HG03342 (cell line): ENCODE measurements at regions not wholly inside any gene's neighbourhood (a gene's known extent, or its start where the extent isn't known, plus 50 kb on each side); places are given as distances from the start of the nearest gene placed in this dataset.
"Not testable (repeated sequence)": the region's sequence is repeated elsewhere in the genome, so short reads cannot be mapped to it uniquely, and the experiment has no call there.

Experiments used
- ATAC-seq: cut with Tn5 transposase; IDR thresholded peaks from one replicate; pipeline ENCODE4 v1.9.1; 2021; ENCODE audit warnings: mild to moderate bottlenecking, moderate library complexity; ENCODE audit not compliant: unreplicated experiment

DNA sequence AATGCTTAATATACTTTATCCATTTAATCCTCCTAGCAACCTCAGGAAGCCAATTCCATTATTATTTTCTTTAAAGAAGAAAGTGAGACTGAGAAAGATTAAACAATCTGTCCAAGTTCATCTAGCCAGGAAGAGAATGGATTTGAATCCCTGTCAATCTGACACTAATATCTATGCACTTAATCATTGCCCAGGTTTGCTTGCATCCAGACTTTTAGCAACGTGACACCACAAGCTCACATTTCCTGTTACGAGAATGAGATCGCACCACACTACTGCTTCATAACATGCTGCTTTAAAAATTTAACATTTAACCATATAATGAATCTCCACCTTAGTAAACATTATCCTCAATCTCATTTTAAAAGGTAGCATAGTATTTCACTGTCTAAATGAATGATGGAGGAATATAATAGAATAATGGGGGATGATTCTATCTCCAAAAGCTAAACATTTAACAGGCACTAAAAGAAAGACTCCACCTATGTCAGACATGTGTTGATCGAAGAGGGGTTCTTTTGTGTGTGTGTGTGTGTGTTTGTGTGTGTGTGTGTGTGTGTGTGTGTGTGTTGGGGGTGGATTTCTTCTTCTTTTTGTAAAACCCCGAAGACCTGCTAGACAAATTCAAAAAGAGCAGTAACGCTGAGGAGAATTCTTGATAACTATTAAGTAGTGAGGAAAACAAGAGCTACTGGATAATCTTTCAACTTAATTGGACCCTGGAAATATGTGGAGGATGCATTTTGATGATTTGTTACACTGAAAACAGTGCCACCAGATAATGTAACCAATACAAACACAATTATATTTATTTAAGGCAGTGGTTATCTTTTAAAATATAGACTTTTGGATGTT lies 138.7 kb upstream of the NR3C1 start:
- no peak for ATAC-seq

DNA sequence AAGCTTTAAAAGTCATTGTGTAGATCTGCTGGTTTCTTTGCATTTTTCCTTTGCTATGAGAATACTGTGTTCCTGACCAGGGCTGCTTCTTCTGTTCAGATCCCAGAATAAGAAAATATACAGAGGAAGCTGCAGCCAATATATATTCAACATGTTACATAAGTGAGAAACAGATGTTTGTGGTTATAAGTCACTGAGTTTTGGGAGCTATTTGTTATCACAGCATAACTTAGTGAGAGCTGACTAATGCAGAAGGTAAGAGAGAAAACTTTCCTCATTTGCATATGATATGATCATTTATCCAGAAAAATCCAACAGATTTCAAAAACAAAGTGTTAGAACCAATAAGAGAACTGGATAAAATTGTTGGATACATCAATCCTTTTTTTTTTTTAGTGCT lies 136.3 kb upstream of the NR3C1 start:
- no peak for ATAC-seq

DNA sequence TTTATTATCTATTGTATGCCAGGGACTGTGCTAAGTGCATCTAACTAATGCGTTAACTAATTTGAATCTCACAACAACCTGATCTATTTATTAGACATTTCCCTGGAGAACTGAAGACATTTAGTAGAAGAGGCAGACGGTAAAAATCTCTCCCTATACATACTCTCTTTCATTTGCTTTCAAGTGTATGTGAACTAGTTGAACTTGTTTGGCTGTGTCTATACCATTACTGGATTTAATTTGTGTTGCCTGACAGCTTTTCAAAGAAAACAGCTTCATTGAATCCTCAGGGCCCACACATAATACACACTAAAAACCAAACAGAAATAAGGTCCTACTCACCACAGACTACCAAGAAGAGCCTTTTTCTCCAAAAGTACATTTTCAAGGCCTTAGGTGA lies 133.6 kb upstream of the NR3C1 start:
- ATAC-seq = no peak

DNA sequence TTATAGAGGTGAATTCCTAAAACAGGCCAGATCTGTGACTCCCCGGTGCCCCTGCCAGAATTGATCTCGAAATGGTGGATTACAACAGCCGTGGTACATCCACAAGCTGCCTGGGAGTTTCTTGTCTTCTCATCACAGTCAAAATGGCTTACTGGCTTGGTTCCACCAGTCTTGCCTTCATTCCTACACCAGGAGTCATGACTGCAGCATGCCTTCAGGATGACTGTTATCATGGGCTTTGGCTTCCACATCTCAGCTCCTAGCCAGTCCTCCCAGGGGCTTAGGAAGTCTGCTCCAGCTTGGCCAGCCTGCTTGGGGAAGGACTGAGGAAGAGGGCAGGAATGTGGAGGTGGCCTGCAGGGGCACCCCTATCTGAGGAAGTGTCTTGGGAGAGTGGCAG lies 132.9 kb upstream of the NR3C1 start:
- ATAC-seq = no peak

DNA sequence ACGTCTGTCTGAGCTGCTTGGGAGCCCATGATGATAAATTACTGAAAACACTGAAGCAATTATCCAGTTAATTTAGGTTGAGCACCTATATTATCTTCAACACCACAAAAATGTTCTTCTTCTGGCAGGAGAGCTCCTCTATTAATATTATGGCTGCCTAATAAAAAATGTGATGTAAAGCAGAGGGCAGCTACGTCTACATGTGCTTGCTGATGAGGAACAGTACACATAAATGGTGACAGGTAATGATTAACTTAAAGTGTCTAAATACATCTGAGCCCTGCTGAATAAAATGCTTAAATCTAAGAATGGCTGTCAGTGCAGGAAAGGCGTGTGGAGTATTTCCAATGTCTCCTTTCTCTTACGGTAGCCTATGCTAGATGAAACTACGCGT lies 131.3 kb upstream of the NR3C1 start:
- no peak for ATAC-seq

DNA sequence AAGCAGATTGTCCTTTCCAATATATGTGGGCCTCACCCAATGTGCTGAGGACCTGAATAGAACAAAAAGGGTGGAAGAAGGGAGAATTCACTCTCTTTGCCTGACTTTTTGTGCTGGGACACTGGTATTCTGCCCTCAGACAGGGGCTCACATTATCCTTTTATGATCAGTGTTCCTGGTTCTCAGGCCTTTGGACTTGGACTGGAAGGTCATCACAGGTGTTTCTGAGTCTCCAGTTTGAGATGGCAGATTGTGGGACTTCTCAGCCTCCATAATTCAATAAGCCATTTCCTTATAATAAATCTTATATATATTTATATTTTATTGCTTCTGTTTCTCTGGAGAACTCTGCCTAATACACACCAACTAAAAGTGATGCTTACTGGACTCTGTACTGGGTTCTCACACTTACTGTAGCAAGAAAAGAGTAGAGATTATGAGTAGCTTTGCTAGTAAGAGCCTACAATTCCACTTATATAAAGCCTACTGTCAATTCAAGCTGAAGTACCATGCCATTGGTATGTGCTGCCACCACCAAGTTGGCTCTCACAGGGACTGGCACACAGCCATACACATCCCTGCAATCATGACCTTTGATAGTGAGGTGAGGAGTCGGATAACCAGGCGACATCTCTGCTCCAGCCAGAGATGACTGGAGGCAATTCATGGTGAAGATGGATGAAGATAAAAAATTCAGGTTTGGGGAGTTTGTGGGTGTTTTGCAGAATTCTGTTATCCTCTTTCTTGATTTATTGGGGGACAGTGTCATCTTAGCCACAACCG lies 130.7 kb upstream of the NR3C1 start:
- no peak for ATAC-seq

DNA sequence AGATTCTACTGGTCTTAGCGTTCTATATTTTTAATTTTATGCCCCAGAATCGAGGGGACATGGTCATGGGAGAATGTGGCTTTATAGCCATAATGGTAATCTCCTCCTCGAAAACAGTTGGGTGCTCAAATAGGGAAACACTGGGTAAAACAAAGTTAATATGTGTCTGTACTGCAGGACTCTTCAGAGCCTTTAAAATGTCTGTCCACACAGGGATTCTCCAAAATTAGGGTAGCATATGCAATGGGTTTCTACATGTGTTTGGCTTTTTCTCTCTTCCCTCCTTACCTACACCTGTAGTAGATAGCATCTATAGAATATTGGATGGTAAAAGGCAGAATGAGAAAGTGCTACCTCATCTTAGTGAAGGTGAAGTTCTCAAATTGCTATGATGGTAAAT lies 130.0 kb upstream of the NR3C1 start:
- ATAC-seq = no peak

DNA sequence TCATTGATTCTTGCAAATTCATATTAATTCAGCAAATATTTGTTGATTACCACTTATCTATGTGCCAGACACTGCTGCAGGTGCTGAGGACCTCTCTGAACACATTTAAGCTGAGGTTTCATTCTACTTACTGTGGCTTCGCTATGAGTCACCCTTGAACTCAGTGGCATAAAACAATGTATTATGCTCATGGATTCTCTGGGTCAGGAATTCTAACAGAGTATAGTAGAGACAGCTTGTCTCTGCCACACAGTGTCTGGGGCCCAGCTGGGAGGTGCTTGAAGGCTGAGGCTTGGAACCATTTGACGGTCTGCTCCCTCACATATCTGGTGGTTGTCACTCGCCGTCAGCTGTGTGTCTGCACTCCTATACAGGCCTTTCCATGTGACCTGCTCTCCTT lies 124.3 kb upstream of the NR3C1 start:
- ATAC-seq = no peak

DNA sequence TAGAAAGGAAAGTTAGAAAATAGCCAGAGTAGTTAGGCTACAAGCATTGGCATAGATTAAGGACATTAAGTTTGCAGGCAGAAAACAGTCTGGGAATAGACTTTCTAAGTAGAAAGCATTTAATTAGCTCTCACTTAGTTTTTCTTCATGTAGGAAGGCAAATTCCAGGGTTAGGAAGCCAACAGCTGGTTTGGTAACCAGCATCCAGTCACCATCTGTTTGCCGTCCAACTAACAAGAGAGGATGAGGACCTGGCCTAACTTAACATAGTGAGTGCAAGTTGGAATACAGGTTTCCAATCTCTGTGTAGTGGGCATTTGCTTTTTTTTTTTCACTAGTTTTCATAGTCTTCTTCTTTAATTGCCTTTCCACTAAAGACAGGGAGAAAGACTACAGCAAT lies 121.7 kb upstream of the NR3C1 start:
- no peak for ATAC-seq

DNA sequence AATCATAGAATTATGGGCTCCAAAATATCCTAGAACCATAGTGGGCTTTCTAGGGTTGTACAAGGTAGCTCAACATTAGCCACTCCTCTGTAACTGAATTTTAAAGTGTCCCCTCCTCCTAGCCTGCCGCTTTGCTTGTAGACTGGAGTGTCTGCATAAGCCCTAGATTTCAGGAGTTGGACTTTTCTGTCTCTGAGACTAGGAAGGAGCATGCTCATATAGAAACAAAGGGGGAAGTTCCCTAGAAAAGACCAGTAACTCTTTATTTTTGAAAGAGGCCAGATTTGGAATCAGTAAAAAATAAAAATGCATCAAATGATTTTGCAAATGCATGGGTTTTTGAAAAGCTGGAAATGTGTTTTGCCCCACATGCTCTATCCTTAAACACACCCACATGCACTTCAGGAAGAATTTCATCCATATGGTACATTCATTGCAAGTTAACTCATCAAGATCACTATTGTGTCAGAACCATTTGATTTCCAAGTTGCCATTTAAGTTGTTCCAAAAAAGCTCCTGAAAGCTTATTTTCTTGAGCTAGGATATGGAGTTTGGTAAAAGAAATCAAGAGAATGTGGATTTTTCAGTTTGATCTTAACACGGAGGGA lies 121.0 kb upstream of the NR3C1 start:
- ATAC-seq = no peak

DNA sequence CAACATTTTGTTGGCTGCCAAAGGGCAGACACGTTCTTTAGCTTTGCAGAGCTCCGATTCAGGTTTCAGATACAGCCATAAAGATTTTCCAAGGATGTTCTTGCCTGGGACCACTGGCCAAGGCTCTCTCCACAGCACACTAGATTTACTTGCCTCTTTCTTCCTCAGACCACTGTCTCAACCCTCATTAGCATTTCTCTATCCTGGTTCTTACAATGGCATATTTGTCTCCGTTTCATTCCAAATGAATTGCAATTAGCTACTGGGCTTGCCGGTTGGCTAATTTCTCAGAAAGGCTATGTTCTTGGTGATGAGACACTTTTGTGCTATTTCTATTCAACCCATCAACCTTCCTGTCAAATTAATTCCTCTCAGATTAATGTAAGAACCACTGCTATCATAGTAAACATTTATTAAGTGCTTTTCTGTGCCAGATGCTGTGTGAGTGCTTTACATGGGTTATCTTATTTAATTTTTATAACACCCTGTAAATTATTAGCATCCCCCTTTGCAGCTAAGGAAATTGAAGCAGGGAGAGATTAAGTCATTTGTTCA lies 118.4 kb upstream of the NR3C1 start:
- no peak for ATAC-seq

DNA sequence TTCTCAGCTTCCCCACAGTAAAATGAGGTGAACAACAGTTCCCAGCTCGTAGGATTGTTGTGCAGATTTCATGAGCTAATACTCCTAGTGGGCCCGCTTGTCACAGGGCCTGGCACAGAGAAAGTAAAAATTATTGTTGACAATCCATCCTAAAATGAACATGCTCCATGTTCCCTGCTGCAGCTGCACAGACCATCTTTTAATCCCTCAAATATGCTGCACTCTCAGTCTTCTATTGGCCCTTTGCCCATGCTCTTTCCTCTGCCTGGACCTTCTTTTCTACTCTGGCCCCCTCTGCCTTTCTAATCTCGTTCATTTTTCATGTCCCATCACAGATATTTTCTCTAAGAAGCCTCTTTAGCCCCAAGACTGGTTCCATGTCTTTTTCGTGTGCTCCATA lies 117.7 kb upstream of the NR3C1 start:
- no peak for ATAC-seq

DNA sequence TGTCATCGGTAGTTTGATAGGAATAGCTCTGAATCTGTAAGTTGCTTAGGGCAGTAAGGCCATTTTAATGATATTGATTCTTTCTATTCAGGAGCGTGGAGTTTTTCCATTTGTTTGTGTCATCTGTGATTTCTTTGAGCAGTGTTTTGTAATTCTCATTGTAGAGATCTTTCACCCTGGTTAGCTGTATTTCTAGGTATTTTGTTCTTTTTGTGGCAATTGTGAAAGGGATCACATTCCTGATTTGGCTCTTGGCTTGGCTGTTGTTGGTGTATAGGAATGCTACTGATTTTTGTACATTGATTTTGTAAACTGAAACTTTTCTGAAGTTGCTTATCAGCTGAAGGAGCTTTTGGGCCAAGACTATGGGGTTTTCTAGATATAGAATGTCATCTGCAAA lies 115.7 kb upstream of the NR3C1 start:
- ATAC-seq = not testable (repeated sequence)

DNA sequence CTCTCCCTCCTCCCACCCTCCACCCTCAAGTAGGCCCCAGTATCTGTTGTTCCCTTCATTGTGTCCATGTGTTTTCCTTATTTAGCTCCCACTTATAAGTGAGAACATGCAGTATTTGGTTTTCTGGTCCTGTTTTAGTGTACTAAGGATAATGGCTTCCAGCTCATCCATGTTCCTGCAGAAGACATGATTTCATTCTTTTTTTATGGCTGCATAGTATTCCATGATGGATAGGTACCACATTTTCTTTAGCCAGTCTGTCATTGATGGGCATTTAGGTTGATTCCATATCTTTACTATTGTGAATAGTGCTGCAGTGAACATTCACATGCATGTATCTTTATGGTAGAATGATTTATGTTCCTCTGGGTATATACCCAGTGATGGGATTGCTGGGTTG lies 114.3 kb upstream of the NR3C1 start:
- not testable (repeated sequence) for ATAC-seq

DNA sequence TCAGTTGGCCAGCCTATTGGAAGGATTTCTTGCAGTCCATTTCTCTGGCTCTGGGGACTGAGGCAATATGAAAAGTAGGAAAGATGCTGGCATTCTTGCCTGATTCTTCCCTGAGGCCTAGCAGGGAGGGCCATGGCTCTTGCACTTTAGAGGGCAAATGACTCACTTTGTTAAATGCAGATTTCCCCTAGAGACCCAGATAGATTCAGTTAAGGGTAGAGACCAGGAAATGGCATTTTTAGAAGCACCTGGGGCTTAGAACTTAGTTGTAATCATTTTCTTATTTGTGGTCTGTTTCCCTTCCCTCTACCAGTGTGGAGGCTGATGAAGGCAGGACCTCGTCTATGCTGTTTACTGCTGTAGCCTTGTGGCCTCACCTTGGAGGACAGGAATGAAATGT lies 112.8 kb upstream of the NR3C1 start:
- ATAC-seq = peak; percentile 23

DNA sequence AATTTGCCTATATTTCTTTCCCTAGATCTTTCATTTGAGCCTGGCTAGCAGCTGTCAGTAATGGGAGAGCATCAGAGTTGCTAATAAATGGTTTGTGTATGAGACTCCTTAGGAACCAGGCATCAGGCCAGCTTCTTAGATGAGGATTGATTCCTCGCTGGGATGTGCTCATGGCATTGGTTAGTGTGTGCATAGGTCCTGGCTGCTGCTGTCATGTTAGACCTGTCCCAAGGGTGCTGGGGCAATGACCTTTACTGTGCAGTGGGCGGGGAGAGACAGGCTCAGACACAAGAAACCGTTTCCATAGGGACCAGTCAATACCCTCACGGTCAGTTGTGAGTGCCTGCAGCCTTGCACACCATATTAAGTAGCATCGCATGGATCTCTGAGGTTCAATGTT lies 112.3 kb upstream of the NR3C1 start:
- peak; percentile 69 for ATAC-seq

DNA sequence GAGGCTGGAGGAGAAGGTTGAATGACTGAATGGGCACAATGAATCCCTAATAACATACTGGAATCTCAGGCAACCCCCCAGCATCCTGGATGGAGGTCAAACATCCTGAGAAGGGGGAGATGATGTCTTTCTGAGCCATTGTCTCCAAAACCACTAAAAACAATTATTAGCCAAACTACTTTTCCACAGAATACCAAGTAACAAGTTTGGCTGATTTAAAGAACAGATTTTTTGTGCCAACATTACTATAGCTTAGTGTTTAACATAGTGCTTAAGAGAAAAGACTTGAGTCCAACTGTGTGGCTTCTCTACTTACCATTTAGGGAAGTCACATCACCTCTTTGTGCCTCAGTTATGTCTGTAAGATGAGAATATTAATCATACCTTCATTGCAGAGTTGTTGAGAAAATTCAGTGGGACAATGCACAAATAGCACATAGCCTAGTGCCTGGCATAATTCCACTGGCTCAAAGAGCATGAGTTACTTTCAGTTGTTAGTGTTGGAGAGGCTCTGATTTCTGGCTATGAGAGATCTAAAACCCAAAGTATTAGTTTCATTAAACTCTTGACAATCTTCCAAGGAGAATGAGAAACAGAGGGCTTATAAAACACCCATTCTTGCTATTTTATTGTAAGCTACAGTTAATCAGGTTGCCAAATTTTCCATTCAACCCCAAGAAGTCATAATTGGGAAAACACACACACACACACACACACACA lies 111.3 kb upstream of the NR3C1 start:
- no peak for ATAC-seq

DNA sequence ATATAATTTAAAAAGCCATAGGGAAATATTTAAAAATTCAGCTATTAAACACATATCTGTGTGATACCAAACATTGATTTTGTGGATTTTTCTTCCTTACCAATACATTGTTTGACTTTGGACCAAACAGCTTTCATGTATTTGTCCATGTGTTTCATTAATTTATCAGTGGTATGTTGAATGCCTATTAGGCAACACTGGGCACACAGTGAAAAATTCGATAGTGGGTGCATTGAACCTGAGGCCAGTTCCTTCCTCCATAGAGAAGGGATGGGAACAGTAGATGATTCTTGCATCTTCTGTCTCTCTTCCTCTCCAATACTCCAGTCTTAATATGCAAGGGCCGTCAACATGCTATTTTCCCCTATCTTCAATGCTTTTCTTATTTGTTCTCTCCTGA lies 110.2 kb upstream of the NR3C1 start:
- ATAC-seq = no peak

DNA sequence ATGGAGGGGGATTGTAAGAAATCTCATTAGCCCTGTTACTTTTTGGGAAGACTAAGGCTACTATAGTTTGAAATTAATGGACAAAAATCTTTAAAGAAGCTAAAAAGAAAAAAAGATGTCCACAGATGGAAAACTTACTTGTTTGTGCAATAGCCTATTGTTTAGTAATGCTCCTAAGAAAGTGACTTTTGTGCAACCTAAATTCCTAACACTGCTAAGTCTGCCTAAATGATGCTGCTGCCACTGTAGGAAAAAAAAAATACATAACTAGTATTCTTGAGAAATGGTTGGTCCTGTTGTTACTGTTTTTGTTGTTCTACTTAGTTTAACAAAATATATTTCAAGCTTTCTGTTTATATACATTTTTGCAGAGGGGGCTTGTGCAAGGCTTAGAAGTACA lies 108.2 kb upstream of the NR3C1 start:
- ATAC-seq = no peak

DNA sequence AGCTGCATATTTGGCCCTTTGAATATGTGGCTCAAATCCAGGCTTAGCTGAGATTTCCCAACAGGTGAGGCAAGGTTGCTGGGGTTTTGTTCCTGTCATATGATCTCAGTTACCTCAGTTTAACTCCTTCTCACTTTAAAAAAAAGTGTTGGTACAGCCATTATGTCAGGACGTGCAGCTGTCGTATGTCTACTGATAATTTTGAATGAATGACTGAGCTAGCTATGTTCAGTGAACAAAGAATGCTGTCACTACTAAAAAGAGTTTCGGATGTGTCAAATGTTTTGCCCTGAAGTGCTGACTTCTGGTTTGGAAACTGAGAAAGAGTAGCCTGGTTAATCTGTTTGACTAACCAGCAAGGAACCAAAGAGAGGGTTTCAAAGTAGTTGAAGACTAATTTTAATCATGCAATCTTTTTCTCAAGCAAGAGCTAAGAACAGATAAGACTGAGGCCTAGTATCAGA lies 106.3 kb upstream of the NR3C1 start:
- peak; percentile 84 for ATAC-seq
